Choroid plexus epithelial cell (primary cell): ENCODE measurements at regions not wholly inside any gene's neighbourhood (a gene's known extent, or its start where the extent isn't known, plus 50 kb on each side); places are given as distances from the start of the nearest gene placed in this dataset.
A peak's percentile ranks its signal among the peaks of the same experiment; 100 is the strongest.

ENCODE experiments used
- DNase-seq: peaks from one replicate; pipeline ENCODE4 v3.0.0-alpha.2; 2010; ENCODE audit warnings: low read depth
- H3K4me3 ChIP-seq: 2 replicates; pipeline ENCODE4 v1.5.1; 2011; ENCODE audit warnings: low read depth, mild to moderate bottlenecking, control low read depth, low read length, moderate library complexity
- CTCF ChIP-seq: conservative IDR thresholded peaks from 2 replicates; pipeline ENCODE4 v1.5.1; 2011; ENCODE audit warnings: low read depth, mild to moderate bottlenecking, control low read depth, inconsistent platforms, low read length, moderate library complexity

- no peak overlapping the region for H3K4me3 ChIP-seq
- peak; percentile 45 for DNase-seq
- TF ChIP-seq CTCF = no peak
Measured at GRCh38 chr16:54505549-54506213, 219.1 kb upstream of the IRX3 start.

GRCh38 chr16:54504372-54504771, 217.8 kb upstream of the IRX3 start:
- peak; percentile 32 for DNase-seq
- TF ChIP-seq CTCF = no peak
- H3K4me3 ChIP-seq = no peak overlapping the region

GRCh38 chr16:54503856-54504219, 217.3 kb upstream of the IRX3 start:
- no peak for DNase-seq

GRCh38 chr16:54503011-54503855, 216.6 kb upstream of the IRX3 start:
- no peak overlapping the region for H3K4me3 ChIP-seq
- no peak for TF ChIP-seq CTCF
- DNase-seq = no peak

More at GRCh38 chr16:54503856-54504219, 217.3 kb upstream of the IRX3 start:
- no peak for TF ChIP-seq CTCF
- no peak overlapping the region for H3K4me3 ChIP-seq

GRCh38 chr16:54501797-54502196, 215.2 kb upstream of the IRX3 start:
- DNase-seq = no peak
- H3K4me3 ChIP-seq = no peak overlapping the region
- TF ChIP-seq CTCF = no peak

- no peak for DNase-seq
- TF ChIP-seq CTCF = no peak
- H3K4me3 ChIP-seq = no peak overlapping the region
Measured at GRCh38 chr16:54493594-54493993, 207.0 kb upstream of the IRX3 start.
